RWPE1 (cell line): ENCODE measurements at regions not wholly inside any gene's neighbourhood (a gene's known extent, or its start where the extent isn't known, plus 50 kb on each side); places are given as distances from the start of the nearest gene placed in this dataset.

Experiments
- CTCF ChIA-PET: fragments of 350-600 bp; sonication (Branson Sonifier 250); formaldehyde crosslinking; extraction: SDS; loops from one replicate; lab custom pipeline; 2021; lab: Yijun Ruan, JAX
- POLR2A ChIA-PET: fragments of 400-600 bp; formaldehyde crosslinking; extraction: SDS; loops from one replicate; lab custom pipeline; 2020; ENCODE audit warnings: antibody characterized with exemption; ENCODE audit not compliant: low non-redundant PET; lab: Yijun Ruan, JAX
- DNase-seq: peaks from one replicate; pipeline ENCODE4 v3.0.0; 2012; ENCODE audit warnings: low spot score
- H3K27ac ChIP-seq: fragments of 450-650 bp; 2 replicates; pipeline ENCODE4 v1.5.1; 2017
- CTCF ChIP-seq: fragments of 450-650 bp; conservative IDR thresholded peaks from 2 replicates; pipeline ENCODE4 v1.5.1; 2017; ENCODE audit warnings: low read depth, mild to moderate bottlenecking

GRCh38 chr20:24190905-24191304 lies 202.3 kb upstream of the GGTLC1 start:
- no peak for TF ChIP-seq CTCF
- DNase-seq: no peak
- POLR2A ChIA-PET: no interaction called here
- CTCF ChIA-PET: no interaction called here
- H3K27ac ChIP-seq: no peak overlapping the region

GRCh38 chr20:24185791-24186190 lies 197.2 kb upstream of the GGTLC1 start:
- TF ChIP-seq CTCF: no peak
- POLR2A ChIA-PET: no interaction called here
- no peak overlapping the region for H3K27ac ChIP-seq
- no peak for DNase-seq
- CTCF ChIA-PET: no interaction called here

- no peak for TF ChIP-seq CTCF
- no peak overlapping the region for H3K27ac ChIP-seq
- CTCF ChIA-PET: no interaction called here
- DNase-seq: no peak
- POLR2A ChIA-PET: no interaction called here
These were observed 192.6 kb upstream of the GGTLC1 start for GRCh38 chr20:24181151-24181550.

GRCh38 chr20:24169256-24169655 lies 180.7 kb upstream of the GGTLC1 start:
- no peak for DNase-seq
- no peak for TF ChIP-seq CTCF
- CTCF ChIA-PET: interaction anchor here (0.7 kb wide), 1 partner anchor 170 kb away, joined by 7 read pairs; no protein-coding TSS in a partner anchor
- no peak overlapping the region for H3K27ac ChIP-seq
- POLR2A ChIA-PET: no interaction called here

- no peak overlapping the region for H3K27ac ChIP-seq
- ChIA-PET CTCF (interaction anchor here (0.7 kb wide), 1 partner anchor 10 kb away, joined by 3 read pairs; no protein-coding TSS in a partner anchor), POLR2A (no interaction called here)
- DNase-seq: no peak
- no peak for TF ChIP-seq CTCF
These were observed 177.8 kb upstream of the GGTLC1 start for GRCh38 chr20:24166412-24166811.

GRCh38 chr20:24166123-24166381 lies 177.5 kb upstream of the GGTLC1 start:
- H3K27ac ChIP-seq: no peak overlapping the region
- no peak for TF ChIP-seq CTCF
- POLR2A ChIA-PET: no interaction called here
- DNase-seq: no peak
- CTCF ChIA-PET: interaction anchor here (0.7 kb wide), 1 partner anchor 11 kb away, joined by 3 read pairs; no protein-coding TSS in a partner anchor
